OCI-LY7 (cell line): ENCODE measurements at regions not wholly inside any gene's neighbourhood (a gene's known extent, or its start where the extent isn't known, plus 50 kb on each side); places are given as distances from the start of the nearest gene placed in this dataset.

ENCODE experiments used
- CTCF ChIP-seq: fragments of 200-600 bp; sonication (generic); conservative IDR thresholded peaks from 2 replicates; pipeline ENCODE4 v1.5.1; 2014; ENCODE audit warnings: mild to moderate bottlenecking, antibody characterized with exemption, low read length, moderate library complexity, mixed read lengths
- EZH2phosphoT487 ChIP-seq: fragments of 200-600 bp; sonication (generic); IDR thresholded peaks from 2 replicates; pipeline ENCODE4 v1.6.1; 2018; ENCODE audit warnings: low read depth, borderline replicate concordance, mild to moderate bottlenecking, mixed run types, antibody characterized with exemption, low read length, moderate library complexity, mixed read lengths

DNA sequence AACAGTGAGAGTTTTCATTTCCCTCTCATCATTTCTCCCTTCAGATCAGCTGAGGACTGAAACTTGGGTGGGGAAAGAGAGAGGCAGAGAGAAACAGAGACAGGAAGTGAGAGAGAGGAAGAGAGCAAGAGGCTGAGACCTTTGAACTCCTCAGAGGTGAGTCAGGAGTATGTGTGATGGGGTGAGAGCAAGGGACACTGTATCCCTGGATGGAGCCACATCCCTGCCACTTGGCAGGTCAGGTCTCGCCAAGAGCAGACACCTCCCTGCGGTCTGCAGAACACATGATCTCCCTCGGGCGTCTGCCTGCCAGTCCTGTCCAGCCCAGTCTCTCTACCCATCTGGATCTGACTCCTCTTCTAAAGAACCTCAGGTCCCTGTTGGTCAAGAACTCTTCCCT is 62.7 kb upstream of the SYNDIG1 start:
- TF ChIP-seq CTCF (no peak), EZH2phosphoT487 (no peak)
